Endothelial cell (in vitro differentiated cells): ENCODE measurements at regions not wholly inside any gene's neighbourhood (a gene's known extent, or its start where the extent isn't known, plus 50 kb on each side); places are given as distances from the start of the nearest gene placed in this dataset.
"Not testable (repeated sequence)": the region's sequence is repeated elsewhere in the genome, so short reads cannot be mapped to it uniquely, and the experiment has no call there.

Experiments
- DNase-seq: peaks from one replicate; pipeline ENCODE4 v3.0.0; 2021; ENCODE audit warnings: low spot score
- H3K27ac Mint-ChIP-seq: one replicate; pipeline ENCODE4 v1.8.0; 2021; ENCODE audit warnings: mixed read lengths, inconsistent platforms; ENCODE audit not compliant: unreplicated experiment
- H3K27me3 Mint-ChIP-seq: one replicate; pipeline ENCODE4 v1.8.0; 2021; ENCODE audit warnings: mild to moderate bottlenecking, moderate library complexity, mixed read lengths, inconsistent platforms; ENCODE audit not compliant: unreplicated experiment
- H3K36me3 Mint-ChIP-seq: one replicate; pipeline ENCODE4 v1.8.0; 2021; ENCODE audit warnings: mild to moderate bottlenecking, low read depth, mixed read lengths, inconsistent platforms; ENCODE audit not compliant: unreplicated experiment
- H3K4me1 Mint-ChIP-seq: one replicate; pipeline ENCODE4 v1.8.0; 2021; ENCODE audit warnings: mild to moderate bottlenecking, mixed read lengths, inconsistent platforms; ENCODE audit not compliant: unreplicated experiment
- H3K4me3 Mint-ChIP-seq: one replicate; pipeline ENCODE4 v1.8.0; 2021; ENCODE audit warnings: mild to moderate bottlenecking, mixed read lengths, inconsistent platforms; ENCODE audit not compliant: unreplicated experiment
- H3K9me3 Mint-ChIP-seq: one replicate; pipeline ENCODE4 v1.8.0; 2021; ENCODE audit warnings: mixed read lengths, inconsistent platforms; ENCODE audit not compliant: unreplicated experiment
- CTCF ChIP-seq: fragments of 200-600 bp; sonication (generic); IDR thresholded peaks from one replicate; pipeline ENCODE4 v1.5.0; 2021; ENCODE audit warnings: antibody characterized with exemption; ENCODE audit not compliant: unreplicated experiment

- DNase-seq: no peak
- Mint-ChIP-seq H3K27ac (no peak overlapping the region), H3K9me3 (no peaks in the 10 kb centered on the region)
These were observed 121.0 kb upstream of the NR3C1 start for GRCh38 chr5:143524338-143524945.

GRCh38 chr5:143521846-143522400 lies 118.4 kb upstream of the NR3C1 start:
- H3K9me3 Mint-ChIP-seq: no peaks in the 10 kb centered on the region
- DNase-seq: no peak
- no peak for TF ChIP-seq CTCF
- no peaks in the 10 kb centered on the region for H3K36me3 Mint-ChIP-seq
- no peak overlapping the region for H3K27ac Mint-ChIP-seq
- no peaks in the 10 kb centered on the region for H3K27me3 Mint-ChIP-seq
- H3K4me1 Mint-ChIP-seq: no peaks in the 10 kb centered on the region
- H3K4me3 Mint-ChIP-seq: no peak overlapping the region

More at GRCh38 chr5:143524338-143524945, 121.0 kb upstream of the NR3C1 start:
- TF ChIP-seq CTCF: no peak
- Mint-ChIP-seq H3K27me3 (no peaks in the 10 kb centered on the region), H3K4me1 (no peaks in the 10 kb centered on the region), H3K4me3 (no peak overlapping the region), H3K36me3 (no peaks in the 10 kb centered on the region)

- no peaks in the 10 kb centered on the region for H3K27me3 Mint-ChIP-seq
- no peak for TF ChIP-seq CTCF
- no peak overlapping the region for H3K27ac Mint-ChIP-seq
- H3K36me3 Mint-ChIP-seq: no peaks in the 10 kb centered on the region
- no peaks in the 10 kb centered on the region for H3K4me1 Mint-ChIP-seq
- no peaks in the 10 kb centered on the region for H3K9me3 Mint-ChIP-seq
- no peak for DNase-seq
- no peak overlapping the region for H3K4me3 Mint-ChIP-seq
These were observed 117.7 kb upstream of the NR3C1 start for GRCh38 chr5:143521141-143521540.

- H3K4me1 Mint-ChIP-seq: not testable (repeated sequence)
These were observed 115.7 kb upstream of the NR3C1 start for GRCh38 chr5:143519215-143519614.

GRCh38 chr5:143517824-143518223 lies 114.3 kb upstream of the NR3C1 start:
- H3K27ac Mint-ChIP-seq, H3K27me3 Mint-ChIP-seq, H3K9me3 Mint-ChIP-seq, DNase-seq, H3K36me3 Mint-ChIP-seq, H3K4me3 Mint-ChIP-seq, H3K4me1 Mint-ChIP-seq: not testable (repeated sequence)

More at GRCh38 chr5:143519215-143519614, 115.7 kb upstream of the NR3C1 start:
- DNase-seq, H3K27me3 Mint-ChIP-seq, H3K9me3 Mint-ChIP-seq, H3K36me3 Mint-ChIP-seq, H3K4me3 Mint-ChIP-seq, H3K27ac Mint-ChIP-seq: not testable (repeated sequence)

- H3K36me3 Mint-ChIP-seq: no peaks in the 10 kb centered on the region
- no peaks in the 10 kb centered on the region for H3K27me3 Mint-ChIP-seq
- DNase-seq: no peak
- no peaks in the 10 kb centered on the region for H3K9me3 Mint-ChIP-seq
- H3K4me3 Mint-ChIP-seq: no peak overlapping the region
- no peak for TF ChIP-seq CTCF
- no peak overlapping the region for H3K27ac Mint-ChIP-seq
- H3K4me1 Mint-ChIP-seq: no peaks in the 10 kb centered on the region
These were observed 112.8 kb upstream of the NR3C1 start for GRCh38 chr5:143516249-143516648.
